ENCODE measurements at regions not wholly inside any gene's neighbourhood (a gene's known extent, or its start where the extent isn't known, plus 50 kb on each side); places are given as distances from the start of the nearest gene placed in this dataset.

GRCh38 chr19:30310602-30311263 lies 61.5 kb upstream of the ZNF536 start:
- no peak overlapping the region for H3K4me3 ChIP-seq (replicated peaks in 1 of 3)
- 82 to 85% methylated on average over 15 to 16 of the region's 16 CpGs for WGBS, 2 donors

DNA sequence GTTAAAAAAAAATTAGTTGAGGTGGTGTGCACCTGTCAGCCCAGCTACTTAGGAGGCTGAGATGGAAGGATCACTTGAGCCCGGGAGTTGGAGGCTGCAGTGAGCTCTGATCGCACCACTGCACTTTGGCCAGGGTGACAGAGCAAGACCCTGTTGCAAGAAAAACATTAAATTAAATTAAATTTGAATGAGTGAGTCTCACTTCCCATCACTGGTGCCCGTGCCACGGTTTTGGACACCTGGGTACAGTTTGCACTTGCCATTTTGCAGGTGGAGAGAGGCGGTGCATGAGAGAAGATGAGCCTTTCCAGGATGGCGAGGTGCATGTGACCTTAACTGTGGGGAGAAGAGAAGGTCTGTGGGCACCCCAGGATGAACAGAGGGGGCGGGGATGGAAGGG lies 60.3 kb upstream of the ZNF536 start:
- WGBS, 2 donors = 95 to 97% methylated on average over 7 of the region's 7 CpGs

More at GRCh38 chr19:30310602-30311263, 61.5 kb upstream of the ZNF536 start:
- no peaks in the 10 kb centered on the region for H3K36me3 ChIP-seq
- no peak for DNase-seq
- no peaks in the 10 kb centered on the region for H3K9me3 ChIP-seq
- H3K4me1 ChIP-seq = no peaks in the 10 kb centered on the region
- no peak overlapping the region for H3K27ac ChIP-seq
- intact Hi-C loops (cut with DNase I) = no loop called here
- no peaks in the 10 kb centered on the region for H3K27me3 ChIP-seq
- TF ChIP-seq POLR2A (IDR thresholded peaks at IDR 0.05) = no peak
- TF ChIP-seq, protein P1, sequence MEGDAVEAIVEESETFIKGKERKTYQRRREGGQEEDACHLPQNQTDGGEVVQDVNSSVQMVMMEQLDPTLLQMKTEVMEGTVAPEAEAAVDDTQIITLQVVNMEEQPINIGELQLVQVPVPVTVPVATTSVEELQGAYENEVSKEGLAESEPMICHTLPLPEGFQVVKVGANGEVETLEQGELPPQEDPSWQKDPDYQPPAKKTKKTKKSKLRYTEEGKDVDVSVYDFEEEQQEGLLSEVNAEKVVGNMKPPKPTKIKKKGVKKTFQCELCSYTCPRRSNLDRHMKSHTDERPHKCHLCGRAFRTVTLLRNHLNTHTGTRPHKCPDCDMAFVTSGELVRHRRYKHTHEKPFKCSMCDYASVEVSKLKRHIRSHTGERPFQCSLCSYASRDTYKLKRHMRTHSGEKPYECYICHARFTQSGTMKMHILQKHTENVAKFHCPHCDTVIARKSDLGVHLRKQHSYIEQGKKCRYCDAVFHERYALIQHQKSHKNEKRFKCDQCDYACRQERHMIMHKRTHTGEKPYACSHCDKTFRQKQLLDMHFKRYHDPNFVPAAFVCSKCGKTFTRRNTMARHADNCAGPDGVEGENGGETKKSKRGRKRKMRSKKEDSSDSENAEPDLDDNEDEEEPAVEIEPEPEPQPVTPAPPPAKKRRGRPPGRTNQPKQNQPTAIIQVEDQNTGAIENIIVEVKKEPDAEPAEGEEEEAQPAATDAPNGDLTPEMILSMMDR (IDR thresholded peaks at IDR 0.05) = no peak

GRCh38 chr19:30312582-30313352 lies 59.4 kb upstream of the ZNF536 start:
- no peaks in the 10 kb centered on the region for H3K4me1 ChIP-seq
- H3K27me3 ChIP-seq = no peaks in the 10 kb centered on the region
- no peak overlapping the region for H3K4me3 ChIP-seq (replicated peaks in 1 of 3)
- WGBS, 2 donors = 91 to 93% methylated on average over 6 to 10 of the region's 14 CpGs
- intact Hi-C loops (cut with DNase I) = no loop called here
- no peak for DNase-seq
- no peak overlapping the region for H3K27ac ChIP-seq
- no peaks in the 10 kb centered on the region for H3K9me3 ChIP-seq
- no peak for TF ChIP-seq POLR2A (IDR thresholded peaks at IDR 0.05)
- TF ChIP-seq, protein P1 (IDR thresholded peaks at IDR 0.05) = no peak
- no peaks in the 10 kb centered on the region for H3K36me3 ChIP-seq

More for the DNA sequence above, 60.3 kb upstream of the ZNF536 start:
- DNase-seq = no peak
- H3K4me3 ChIP-seq (replicated peaks in 1 of 3) = no peak overlapping the region
- H3K36me3 ChIP-seq = no peaks in the 10 kb centered on the region
- H3K9me3 ChIP-seq = no peaks in the 10 kb centered on the region
- H3K27ac ChIP-seq = no peak overlapping the region
- intact Hi-C loops (cut with DNase I) = no loop called here
- no peaks in the 10 kb centered on the region for H3K4me1 ChIP-seq
- H3K27me3 ChIP-seq = no peaks in the 10 kb centered on the region
- TF ChIP-seq, protein P1 (IDR thresholded peaks at IDR 0.05) = no peak
- no peak for TF ChIP-seq POLR2A (IDR thresholded peaks at IDR 0.05)

DNA sequence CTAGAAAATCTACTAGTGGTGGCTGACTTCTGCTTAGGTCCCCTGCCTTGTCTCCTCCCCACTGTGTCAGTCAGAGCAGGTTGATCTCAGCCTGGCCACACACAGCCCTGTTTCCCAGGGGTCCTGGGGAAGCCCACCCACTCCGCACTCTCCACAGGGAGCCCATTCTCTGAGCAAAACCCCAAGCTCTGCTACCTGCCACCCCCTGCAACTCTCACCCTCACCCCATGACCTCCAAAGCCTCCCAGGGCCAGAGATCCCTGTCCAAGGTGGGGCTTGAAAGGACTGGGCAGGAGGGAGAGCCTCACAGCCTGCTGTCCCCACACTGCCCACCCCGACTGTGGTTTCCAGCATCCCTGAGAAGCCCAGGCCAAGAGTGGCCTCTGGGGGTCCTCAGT lies 58.8 kb upstream of the ZNF536 start:
- Histone ChIP-seq H3K27ac (no peak overlapping the region), H3K27me3 (no peaks in the 10 kb centered on the region), H3K36me3 (no peaks in the 10 kb centered on the region), H3K9me3 (no peaks in the 10 kb centered on the region), H3K4me1 (no peaks in the 10 kb centered on the region), H3K4me3 (replicated peaks in 1 of 3) (no peak overlapping the region)
- TF ChIP-seq, protein P1 (IDR thresholded peaks at IDR 0.05) = no peak
- TF ChIP-seq POLR2A (IDR thresholded peaks at IDR 0.05) = no peak
- WGBS, 2 donors = 83 to 95% methylated on average over 2 of the region's 2 CpGs
- intact Hi-C loops (cut with DNase I) = no loop called here
- no peak for DNase-seq

Data from thyroid gland (tissue), 4 donors.